Transverse colon (tissue), 3 donors: ENCODE measurements at regions not wholly inside any gene's neighbourhood (a gene's known extent, or its start where the extent isn't known, plus 50 kb on each side); places are given as distances from the start of the nearest gene placed in this dataset.

Experiments used
- CTCF ChIP-seq, 5 experiments: fragments of 200-600 bp in 3 of 5; fragments of 450-650 bp in 2 of 5; sonication (generic) in 3 of 5; IDR thresholded peaks; 1 replicate in 2 of 5; 2 replicates in 3 of 5; pipeline ENCODE4 v1.5.1; 2016 to 2017; ENCODE audit warnings: antibody characterized with exemption in 5 of 5, inconsistent platforms in 3 of 5, mild to moderate bottlenecking in 2 of 5, moderate library complexity in 1 of 5
- POLR2A ChIP-seq: fragments of 450-650 bp; IDR thresholded peaks from one replicate; pipeline ENCODE4 v1.6.1; 2016; ENCODE audit warnings: antibody characterized with exemption, mild to moderate bottlenecking, moderate library complexity

DNA sequence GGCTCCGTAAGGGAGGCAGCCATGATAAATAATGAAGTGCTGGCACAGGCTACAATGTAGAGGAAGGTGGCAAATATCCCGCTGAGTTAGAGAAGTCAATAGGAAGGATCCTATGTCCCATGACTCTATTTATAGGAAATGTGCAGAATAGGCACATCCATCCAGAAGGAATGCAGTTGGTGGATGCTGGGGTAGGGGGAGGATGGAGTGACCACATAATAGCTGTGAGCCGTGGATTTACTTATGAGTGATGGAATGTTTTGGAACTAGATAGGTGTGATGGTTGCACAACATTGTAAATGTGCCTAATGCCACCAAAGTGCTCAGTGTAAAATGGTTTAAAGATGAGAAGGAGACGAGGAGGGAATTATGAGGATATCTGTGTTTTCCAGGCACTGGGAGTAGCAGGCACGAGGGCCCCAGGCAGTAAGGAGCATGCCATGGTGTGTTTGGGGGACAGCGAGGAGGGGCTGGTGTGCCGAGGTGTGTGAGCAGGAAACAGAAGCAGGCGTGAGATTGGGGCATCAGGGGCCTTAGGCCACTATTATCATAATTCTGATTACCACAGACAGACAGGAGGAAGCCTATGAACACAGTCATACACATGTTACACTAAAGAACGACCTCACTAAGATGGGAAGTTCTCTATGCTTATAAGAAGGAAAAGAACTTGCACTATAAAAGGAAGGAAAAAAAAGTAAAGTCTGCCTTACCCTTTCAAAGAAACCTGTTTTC lies 837.3 kb upstream of the TMEM132C start:
- TF ChIP-seq POLR2A (no peak), CTCF (IDR thresholded peaks at IDR 0.05) (no peak)
